ENCODE measurements at regions not wholly inside any gene's neighbourhood (a gene's known extent, or its start where the extent isn't known, plus 50 kb on each side); places are given as distances from the start of the nearest gene placed in this dataset.

- DNase-seq (ENCODE audit: low spot score) (no peak), ATAC-seq (no peak)
- no peaks in the 10 kb centered on the region; the same call in 1 of the 2 replicates for H3K9me3 Mint-ChIP-seq
- no peaks in the 10 kb centered on the region for H3K27me3 Mint-ChIP-seq (ENCODE audit: low read depth)
- POLR2A ChIA-PET, result interaction anchor here (0.9 kb wide), 1 partner anchor 10 kb away, joined by 4 read pairs; no protein-coding TSS in a partner anchor
- no peak overlapping the region for H3K27ac Mint-ChIP-seq
- H3K36me3 Mint-ChIP-seq, result no peaks in the 10 kb centered on the region
- CTCF ChIA-PET, result interaction anchor here (0.7 to 1.0 kb wide), 2 partner anchors 8 to 92 kb away, joined by 3 read pairs; no protein-coding TSS in a partner anchor
- H3K4me3 Mint-ChIP-seq, result no peak overlapping the region
- TF ChIP-seq PREB (CRISPR knock-in tag; IDR thresholded peaks at IDR 0.05; ENCODE audit: borderline replicate concordance) (no peak), ZBTB43 (CRISPR knock-in tag; IDR thresholded peaks at IDR 0.05) (no peak), SMAD4 (CRISPR knock-in tag; IDR thresholded peaks at IDR 0.05) (no peak), ARID4B (CRISPR knock-in tag; IDR thresholded peaks at IDR 0.05; ENCODE audit: borderline replicate concordance) (no peak), ZNF232 (CRISPR knock-in tag; IDR thresholded peaks at IDR 0.05) (no peak), STAT6 (CRISPR knock-in tag; conservative IDR thresholded peaks at IDR 0.05; ENCODE audit: low read depth) (no peak), PRDM15 (CRISPR knock-in tag; IDR thresholded peaks at IDR 0.05) (no peak), IRF1 (CRISPR knock-in tag; IDR thresholded peaks at IDR 0.05) (no peak), OVOL2 (CRISPR knock-in tag; IDR thresholded peaks at IDR 0.05; ENCODE audit: borderline replicate concordance) (no peak), ZNF219 (CRISPR knock-in tag; IDR thresholded peaks at IDR 0.05; ENCODE audit: borderline replicate concordance) (no peak), MLX (CRISPR knock-in tag; IDR thresholded peaks at IDR 0.05) (no peak), USF1 (CRISPR knock-in tag; IDR thresholded peaks at IDR 0.05) (no peak), NR3C1 (CRISPR knock-in tag; conservative IDR thresholded peaks at IDR 0.05; ENCODE audit: low read depth) (no peak), TCF7 (CRISPR knock-in tag; IDR thresholded peaks at IDR 0.05; ENCODE audit: low read depth) (no peak), SOX15 (CRISPR knock-in tag; IDR thresholded peaks at IDR 0.05) (no peak), NFATC4 (CRISPR knock-in tag; IDR thresholded peaks at IDR 0.05) (no peak), ZNF671 (CRISPR knock-in tag; IDR thresholded peaks at IDR 0.05) (no peak)
- H3K4me1 Mint-ChIP-seq, result peaks cover 13% of the 10 kb centered on the region
Observed at GRCh38 chr2:76268902-76269620, 558.3 kb upstream of the GCFC2 start.
